Right lobe of liver (tissue), 4 donors: ENCODE measurements at regions not wholly inside any gene's neighbourhood (a gene's known extent, or its start where the extent isn't known, plus 50 kb on each side); places are given as distances from the start of the nearest gene placed in this dataset.

ENCODE experiments used
- POLR2A ChIP-seq: fragments of 450-650 bp; IDR thresholded peaks from one replicate; pipeline ENCODE4 v1.6.1; 2017; ENCODE audit warnings: antibody characterized with exemption, mild to moderate bottlenecking
- TF ChIP-seq, protein P1 (sequence below), 4 donors: fragments of 200-600 bp in 3 of 4; fragments of 450-650 bp in 1 of 4; IDR thresholded peaks; one replicate each; pipeline versions ENCODE4 v1.5.1 to v1.8.0; 2016 to 2022; ENCODE audit warnings: antibody characterized with exemption in 4 of 4, mild to moderate bottlenecking in 2 of 4
- donor health status: DM: no; HTN: no; CAD: no.
- donor health status: DM: no; HTN: no; CAD: no.
- donor health status: DM: no; HTN: yes; CAD: no.

GRCh38 chr2:60678551-60678950 lies 77.5 kb upstream of the PAPOLG start:
- TF ChIP-seq, protein P1, sequence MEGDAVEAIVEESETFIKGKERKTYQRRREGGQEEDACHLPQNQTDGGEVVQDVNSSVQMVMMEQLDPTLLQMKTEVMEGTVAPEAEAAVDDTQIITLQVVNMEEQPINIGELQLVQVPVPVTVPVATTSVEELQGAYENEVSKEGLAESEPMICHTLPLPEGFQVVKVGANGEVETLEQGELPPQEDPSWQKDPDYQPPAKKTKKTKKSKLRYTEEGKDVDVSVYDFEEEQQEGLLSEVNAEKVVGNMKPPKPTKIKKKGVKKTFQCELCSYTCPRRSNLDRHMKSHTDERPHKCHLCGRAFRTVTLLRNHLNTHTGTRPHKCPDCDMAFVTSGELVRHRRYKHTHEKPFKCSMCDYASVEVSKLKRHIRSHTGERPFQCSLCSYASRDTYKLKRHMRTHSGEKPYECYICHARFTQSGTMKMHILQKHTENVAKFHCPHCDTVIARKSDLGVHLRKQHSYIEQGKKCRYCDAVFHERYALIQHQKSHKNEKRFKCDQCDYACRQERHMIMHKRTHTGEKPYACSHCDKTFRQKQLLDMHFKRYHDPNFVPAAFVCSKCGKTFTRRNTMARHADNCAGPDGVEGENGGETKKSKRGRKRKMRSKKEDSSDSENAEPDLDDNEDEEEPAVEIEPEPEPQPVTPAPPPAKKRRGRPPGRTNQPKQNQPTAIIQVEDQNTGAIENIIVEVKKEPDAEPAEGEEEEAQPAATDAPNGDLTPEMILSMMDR (IDR thresholded peaks at IDR 0.05) = no peak
- no peak for TF ChIP-seq POLR2A
